Activated CD4-positive, alpha-beta T cell treated with anti-CD3 and anti-CD28 coated beads, Interleukin-2, amount 50 U/mL, for 16 hours (primary cell): ENCODE measurements at regions not wholly inside any gene's neighbourhood (a gene's known extent, or its start where the extent isn't known, plus 50 kb on each side); places are given as distances from the start of the nearest gene placed in this dataset.
"Not testable (repeated sequence)": the region's sequence is repeated elsewhere in the genome, so short reads cannot be mapped to it uniquely, and the experiment has no call there.

Experiments used
- DNase-seq: peaks from one replicate; pipeline ENCODE4 v3.0.0-alpha.2; 2020

DNA sequence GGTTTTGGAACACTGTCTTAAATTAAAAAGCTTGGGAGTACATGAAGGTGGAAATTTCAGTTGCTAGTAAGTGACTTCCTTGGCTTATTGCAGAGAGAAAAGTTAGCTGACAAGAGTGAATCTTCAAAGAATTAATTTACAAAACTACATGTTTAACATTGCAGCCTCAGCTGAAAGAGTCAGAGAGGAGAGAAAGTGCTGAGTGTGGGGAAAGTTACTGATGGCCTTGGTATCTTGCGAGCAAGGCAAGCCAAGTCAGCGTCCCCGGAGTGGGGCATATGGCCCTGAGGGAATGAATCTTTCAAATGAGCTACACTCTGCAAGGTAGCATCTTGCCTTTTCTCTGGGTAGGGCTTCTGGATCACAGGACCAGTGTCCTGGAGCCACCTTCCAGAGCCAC, 131.3 kb downstream of the LPIN1 start:
- no peak for DNase-seq

DNA sequence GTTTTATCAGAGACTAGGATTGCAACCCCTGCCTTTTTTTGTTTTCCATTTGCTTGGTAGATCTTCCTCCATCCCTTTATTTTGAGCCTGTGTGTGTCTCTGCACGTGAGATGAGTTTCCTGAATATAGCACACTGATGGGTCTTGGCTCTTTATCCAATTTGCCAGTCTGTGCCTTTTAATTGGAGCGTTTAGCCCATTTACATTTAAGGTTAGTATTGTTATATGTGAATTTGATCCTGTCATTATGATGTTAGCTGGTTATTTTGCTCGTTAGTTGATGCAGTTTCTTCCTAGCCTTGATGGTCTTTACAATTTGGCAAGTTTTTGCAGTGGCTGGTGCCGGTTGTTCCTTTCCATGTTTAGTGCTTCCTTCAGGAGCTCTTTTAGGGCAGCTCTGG, 138.8 kb downstream of the LPIN1 start:
- DNase-seq, result not testable (repeated sequence)

DNA sequence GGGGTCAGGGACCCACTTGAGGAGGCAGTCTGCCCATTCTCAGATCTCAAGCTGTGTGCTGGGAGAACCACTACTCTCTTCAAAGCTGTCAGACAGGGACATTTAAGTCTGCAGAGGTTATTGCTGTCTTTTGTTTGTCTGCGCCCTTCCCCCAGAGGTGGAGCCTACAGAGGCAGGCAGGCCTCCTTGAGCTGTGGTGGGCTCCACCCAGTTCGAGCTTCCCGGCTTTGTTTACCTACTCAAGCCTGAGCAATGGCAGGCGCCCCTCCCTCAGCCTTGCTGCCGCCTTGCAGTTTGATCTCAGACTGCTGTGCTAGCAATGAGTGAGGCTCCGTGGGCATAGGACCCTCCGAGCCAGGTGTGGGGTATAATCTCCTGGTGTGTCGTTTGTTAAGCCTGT, 140.5 kb downstream of the LPIN1 start:
- not testable (repeated sequence) for DNase-seq

DNA sequence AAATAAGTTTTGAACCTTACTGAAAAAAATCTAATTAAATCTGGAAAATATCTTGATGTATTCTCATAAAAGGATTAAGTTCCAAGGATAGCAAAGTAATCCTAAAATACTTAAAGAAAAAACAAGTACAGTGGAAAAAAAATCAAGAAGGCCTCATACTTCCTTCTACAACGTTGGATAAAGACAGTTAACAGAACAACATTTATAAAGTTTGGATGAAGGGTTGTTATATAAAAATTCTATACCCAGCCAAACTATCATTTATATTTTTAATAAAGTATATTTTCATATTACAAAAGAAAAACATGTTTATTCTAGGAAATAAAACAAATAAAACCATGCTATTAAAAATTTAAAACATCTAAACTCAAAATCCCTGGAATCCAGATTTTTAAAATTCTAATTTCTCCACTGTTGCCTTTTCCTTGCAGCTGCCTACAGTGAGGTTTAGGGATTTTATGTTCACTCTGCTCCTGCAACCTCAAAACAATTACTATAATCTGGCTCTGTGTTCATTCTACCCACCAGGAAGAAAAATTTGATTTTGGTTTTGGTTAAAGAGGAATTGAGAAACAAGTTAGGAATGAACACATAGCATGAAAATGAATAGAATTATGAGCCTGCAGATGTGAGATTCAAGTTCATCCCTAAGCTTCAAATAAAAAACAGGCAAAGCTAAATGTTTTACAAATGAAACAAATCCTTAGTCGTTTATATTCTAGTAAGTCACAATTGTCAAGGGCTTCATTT, 142.8 kb downstream of the LPIN1 start:
- DNase-seq, result no peak

DNA sequence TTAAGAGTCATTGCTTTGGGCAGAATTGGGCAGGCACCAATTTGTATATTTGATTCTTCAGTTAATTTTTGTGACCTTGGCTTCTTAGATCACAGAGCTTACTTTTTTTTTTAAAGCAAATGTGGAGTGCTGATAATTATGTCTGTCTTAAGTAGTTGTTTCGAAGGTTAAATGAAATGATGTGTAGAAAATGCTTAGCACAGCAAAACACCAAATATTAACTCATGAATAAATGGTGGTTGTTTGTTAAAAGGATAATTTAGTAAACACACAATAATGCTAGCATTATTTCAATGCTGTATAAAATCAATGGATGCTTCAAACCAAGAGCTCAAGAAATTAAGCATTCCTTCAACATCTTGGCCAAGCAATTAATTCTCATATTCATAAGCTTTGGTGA, 143.4 kb downstream of the LPIN1 start:
- no peak for DNase-seq

DNA sequence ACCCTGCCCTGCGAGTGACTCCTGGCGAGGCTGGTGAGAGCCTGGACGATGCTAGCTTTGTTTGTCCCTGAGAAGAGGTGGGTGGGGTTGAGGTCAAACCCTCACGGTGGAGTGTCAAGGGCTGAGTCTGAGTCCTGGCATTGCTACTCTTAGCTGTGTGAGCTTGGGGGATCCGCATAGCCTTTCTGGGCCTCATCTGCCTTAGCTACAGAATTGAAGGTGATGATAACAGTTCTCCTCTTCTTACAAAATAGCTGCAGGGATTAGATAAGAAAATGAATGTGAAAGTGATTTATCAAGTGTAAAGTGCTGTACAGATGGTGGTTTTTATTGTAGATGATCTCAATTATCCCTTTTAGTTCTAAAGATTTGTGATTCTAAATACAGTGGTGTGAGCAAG, 144.6 kb downstream of the LPIN1 start:
- DNase-seq, result no peak

DNA sequence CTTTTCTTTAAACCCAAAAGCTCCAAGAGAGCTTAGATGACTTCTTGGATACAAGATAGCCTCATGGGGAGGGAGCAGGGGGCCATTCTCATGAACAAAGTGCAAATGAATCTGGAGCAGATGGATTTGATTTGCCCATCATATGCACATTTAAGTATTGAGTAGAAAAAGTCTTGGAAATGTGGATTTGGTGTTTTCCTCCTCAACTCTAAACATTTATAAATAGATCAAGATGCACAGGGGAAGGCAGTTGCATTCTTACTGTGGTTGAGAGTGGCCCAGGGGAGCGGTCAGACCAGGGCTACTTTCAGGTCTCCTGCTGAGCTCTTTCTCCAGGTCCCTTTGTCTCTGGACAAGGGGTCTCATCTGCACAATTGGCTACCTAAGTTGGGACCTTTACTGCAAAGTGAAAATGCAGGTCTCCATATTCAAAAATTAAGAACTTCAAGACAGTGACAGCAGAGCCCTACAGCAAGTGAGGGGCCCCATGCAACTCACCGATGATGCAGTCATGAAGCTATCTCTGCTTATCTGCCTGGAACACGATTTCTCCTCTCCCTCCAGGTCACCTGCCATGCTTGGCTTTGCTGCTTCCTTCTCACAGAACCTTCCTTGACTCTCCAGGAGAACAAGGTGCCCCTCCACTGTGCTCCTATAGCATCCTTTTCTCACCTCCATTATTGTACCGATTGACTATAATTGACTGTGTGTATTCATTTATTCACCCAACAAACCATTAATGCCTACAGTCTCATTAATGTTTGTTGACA, 145.4 kb downstream of the LPIN1 start:
- no peak for DNase-seq

DNA sequence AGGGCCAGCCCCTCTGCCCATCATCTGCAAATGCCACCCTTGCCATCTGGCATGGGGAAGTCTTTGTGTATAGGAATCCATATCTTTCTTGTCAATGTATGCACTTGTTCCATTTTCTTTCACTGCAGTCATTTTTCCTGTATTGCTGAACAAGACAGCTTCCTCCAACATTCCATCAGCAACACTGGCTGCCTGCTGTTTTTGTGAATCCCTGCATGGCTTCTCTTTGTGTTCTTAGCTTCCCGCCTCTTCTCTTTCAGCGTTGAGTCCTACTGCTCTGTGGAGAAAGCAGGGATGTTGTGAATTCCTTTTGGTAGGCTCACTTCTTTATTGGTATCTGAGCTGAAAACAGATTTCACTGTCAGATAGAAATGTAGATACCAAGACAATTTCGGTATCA, 150.0 kb downstream of the LPIN1 start:
- DNase-seq, result no peak

DNA sequence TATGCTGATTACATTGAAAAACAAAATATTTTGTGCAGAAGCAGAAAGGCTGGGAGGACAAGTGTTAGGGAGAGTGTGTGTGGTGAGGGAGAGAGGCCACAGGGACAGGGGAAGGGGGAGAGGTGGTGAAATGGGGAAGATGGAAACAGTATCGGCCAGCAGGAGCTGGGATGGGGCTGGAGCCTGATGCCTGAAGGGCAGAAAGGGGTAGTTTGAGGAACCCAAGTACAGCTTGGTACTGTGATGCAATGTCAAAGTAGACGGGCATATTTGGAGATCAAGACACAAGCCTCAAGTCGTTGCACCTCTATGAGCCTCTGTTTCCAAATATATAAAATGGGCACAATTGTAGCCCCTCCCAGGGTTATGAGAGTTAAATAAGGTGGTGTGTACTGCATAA, 152.1 kb downstream of the LPIN1 start:
- DNase-seq, result no peak

DNA sequence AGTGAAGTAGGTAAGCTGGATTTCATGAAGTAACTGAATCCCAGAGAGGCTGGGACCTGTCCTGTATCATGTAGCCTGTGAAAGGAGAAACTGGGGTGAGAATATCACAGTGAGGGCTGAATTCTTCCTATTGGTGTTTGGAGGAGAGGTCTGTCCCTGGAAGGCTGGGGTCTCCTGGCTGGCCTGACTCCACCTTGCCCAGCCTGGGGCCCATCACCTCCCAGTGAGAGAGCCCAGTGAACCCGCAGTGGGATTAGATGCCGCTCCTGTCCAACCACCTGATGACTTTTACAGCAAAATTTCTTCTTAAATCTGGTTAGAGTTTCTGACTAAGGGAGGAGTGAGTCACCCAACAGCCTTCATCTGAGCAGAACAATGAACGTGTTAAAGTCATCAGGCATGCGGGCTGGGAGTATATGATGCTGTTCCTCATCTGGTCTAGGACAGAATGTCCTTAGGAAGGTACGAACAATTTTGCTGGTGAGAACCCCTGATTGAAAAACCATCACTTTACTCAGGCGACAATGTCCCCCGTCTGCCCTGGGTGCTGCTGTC, 152.9 kb downstream of the LPIN1 start:
- no peak for DNase-seq

DNA sequence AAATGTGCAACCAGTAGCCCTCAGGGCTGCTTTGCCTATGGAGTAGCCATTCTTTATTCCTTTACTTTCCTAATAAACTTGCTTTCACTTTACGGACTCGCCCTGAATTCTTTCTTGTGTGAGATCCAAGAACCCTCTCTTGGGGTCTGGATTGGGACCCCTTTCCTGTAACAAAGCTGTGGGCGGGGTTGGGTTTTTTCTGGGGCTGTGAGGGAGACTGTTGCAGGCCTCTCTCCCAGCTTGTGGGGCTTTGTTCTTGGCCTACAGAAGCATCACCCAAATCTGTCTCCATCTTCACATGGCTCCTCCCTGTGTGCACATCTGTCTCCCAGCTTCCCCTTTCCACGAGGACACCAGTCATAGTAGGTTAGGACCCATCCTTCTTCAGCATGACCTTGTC, 154.5 kb downstream of the LPIN1 start:
- DNase-seq, result not testable (repeated sequence)

DNA sequence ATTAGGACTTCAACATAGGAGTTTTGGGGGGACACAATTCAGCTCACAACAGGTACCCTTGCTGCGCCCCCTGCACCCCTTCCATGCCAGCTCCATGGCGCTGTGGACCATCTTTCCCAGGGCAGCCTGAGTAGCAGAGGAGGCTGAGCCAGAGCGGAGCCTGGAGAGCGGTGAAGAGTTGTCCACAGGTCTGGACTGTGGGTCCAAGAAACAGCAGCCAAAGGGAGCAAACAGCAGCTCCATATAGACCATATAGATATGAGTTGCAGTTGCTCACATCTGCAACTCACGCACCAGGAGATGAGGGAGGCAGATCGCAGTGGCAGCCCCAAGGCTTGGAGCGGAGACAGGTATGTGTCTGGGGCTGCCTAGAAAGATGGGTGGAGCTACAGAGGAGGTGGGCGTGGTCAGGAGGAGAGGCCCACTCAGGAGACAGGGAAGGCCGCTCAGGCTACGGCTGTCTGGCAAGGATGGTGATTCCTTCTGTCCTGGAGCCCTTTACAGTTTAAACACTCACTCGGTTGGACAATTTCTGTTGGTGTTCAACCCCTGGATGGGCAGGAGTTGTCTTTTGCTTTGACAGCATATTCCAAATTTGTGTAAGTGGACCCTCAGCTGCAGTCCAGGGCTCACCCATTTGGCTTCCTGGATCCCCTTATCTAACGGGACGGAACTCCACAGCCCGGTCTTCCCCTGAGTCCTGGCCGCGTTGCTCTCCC, 155.1 kb downstream of the LPIN1 start:
- no peak for DNase-seq

DNA sequence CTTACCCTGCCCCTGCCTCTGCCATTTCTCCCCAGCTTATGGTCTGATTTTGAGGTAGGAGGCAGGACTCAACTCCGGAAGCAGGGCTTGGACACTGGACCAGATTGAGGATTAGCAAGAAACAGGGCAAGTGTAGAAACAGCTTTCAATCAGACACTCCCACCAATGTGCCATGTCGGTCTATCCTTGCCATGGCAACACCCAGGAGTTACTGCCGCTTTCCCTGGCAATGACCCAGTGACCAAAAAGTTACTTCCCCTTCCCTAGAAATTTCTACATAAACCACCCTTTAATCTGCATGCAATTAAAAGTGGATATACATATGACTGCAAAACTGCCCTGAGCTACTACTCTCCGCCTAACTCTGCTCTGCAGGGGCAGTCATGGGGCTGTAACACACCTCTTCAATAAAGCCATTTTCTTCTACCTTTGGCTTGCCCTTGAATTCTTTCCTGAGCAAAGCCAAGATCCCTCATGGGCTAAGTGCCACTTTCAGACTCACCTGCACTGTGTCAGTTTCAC, 156.7 kb downstream of the LPIN1 start:
- no peak for DNase-seq

DNA sequence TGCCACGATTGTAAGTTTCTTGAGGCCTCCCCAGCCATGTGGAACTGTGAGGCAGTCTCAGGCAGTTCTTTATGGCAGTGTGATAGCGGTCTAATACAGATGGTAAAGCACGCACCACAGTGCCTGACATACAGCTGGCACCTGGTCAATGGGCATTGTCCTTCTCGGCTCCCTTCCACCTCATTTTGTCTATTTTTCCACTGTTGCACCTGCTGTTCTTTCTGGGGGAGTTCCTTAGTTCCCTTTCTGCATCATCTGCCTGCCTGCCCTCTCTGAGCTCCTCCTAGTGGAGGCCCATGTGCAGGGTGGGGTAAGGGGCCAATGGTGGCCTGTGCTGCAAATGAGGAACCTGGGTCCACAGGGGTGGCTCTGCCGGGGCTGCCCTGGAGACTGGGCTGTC, 157.6 kb downstream of the LPIN1 start:
- no peak for DNase-seq

DNA sequence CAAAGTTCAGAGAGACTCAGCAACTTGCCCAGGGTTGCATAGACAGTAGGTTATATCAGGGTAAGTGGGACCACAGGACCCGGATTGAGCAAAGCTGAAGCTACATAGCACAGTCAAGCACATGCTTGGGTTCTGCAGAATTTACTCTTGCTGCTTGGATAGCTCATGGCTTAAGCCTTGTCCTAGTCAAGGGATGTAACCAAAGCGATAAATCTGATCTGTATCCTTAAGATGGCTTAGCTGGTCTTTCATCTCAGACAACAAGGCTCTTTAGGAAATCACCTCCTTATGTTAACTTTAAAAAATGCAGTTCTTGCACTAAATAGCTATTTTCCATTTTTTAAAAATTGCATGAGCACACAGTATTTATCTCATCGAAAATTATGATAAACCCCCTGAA, 158.5 kb downstream of the LPIN1 start:
- DNase-seq, result no peak

DNA sequence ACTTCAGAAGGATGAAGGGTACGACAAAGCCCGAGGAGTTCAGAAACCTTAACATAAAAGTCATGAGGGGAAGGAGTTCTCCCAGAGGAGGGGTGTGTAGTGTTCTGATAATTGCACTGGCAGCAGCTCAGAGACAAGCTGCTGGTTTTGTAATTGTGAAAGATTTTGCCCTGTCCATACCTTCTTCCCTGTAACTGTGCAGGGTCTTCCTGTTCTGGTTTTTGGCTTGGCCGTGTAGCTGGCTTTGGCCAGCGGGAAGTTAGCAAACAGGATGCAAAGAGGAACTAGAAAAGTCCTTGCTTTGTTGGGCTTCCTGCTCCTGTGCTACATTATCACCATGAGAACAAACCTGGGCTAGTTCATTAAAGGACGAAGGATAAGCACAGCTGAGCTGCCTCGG, 160.8 kb downstream of the LPIN1 start:
- DNase-seq, result no peak

DNA sequence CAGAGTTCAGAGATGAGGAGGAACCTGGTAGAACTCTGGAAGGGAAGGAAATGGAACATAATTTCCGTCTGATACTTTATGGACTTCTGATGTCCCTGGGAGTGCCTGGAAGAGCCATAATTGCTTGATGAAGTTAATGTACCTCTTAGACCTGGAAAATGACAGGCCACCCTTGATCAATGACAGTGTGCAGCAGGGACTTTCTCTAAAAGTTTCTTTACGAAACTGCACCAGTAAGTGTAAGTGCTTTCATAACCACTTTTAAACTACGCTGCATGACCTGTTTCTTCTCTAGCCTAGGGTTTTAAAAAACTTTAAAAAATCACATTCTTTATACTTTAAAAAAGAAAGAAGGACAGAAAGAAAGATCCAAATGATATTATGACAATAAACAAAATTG, 164.5 kb downstream of the LPIN1 start:
- DNase-seq, result no peak

DNA sequence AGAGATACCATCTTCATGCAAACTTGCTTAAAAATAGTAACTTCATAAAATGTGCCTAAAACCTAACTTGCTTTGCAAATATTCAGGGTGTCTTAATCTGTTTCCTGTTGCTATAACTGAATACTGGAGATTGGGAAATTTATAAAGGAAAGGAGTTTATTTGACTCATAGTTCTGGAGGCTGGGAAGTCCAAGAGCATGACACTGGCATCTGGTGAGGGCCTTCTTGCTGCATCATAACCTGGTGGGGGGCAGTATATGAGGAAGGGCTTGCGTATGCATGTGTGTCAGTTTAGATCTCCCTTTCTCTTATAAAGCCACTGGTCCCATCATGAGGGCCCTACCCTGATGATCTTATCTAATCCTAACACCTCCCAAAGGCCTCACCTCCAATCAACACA, 166.5 kb downstream of the LPIN1 start:
- DNase-seq, result no peak

DNA sequence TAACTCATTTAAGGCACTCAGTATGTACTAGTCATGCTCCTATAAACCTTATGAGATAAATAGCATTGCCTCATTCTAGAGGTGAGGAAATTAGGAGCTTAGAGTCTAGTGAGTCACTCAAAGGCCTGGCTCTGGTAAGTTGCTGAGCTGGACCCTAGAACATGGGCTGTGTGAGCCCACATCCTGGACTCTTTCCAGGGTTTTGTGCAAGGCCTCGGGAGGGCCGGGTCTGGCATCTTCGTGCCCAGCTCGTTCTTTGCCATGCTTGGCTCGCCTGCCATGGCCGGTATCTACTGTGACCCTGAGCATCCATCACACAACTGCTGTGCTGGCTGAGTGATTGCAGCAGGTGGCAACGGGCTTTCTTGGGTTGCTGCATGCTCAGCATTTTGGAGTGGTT, 168.0 kb downstream of the LPIN1 start:
- DNase-seq, result no peak

DNA sequence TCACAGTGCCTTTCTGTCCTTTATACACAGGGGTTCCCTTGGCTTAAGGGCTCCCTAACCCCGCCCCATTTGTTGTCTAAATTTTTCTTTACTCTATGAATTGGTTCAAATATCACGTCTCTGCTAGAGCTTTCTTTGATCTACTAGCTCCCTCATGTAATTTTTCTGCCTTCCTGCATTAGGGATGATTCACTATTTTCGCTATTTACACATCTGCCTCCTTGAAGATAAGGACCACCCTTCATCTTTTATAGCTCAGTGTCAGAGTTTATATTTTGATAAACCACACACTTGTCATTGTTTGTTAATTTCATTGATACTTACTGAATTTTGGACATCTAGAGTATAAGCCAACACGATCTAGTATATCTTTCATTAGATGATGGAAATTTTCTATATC, 169.2 kb downstream of the LPIN1 start:
- no peak for DNase-seq

DNA sequence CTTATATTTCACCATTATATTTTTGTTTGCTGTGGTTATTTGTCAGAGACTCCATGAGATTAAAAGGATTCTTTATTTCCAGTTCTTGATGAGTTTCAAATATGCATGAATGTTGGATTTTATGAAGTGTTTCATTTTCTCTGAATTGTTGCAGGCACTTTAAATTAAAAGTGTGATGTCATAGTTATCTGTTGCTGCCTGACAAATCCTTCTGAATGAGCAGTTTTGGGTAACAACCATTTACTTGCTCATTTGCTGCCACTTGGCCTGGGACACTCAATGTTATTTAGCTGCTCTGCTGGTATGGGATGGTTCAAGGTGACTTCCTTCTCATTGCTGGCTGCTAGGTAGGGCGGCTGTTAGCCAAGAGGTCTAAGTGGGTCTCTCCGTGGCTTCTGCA, 173.5 kb downstream of the LPIN1 start:
- no peak for DNase-seq

DNA sequence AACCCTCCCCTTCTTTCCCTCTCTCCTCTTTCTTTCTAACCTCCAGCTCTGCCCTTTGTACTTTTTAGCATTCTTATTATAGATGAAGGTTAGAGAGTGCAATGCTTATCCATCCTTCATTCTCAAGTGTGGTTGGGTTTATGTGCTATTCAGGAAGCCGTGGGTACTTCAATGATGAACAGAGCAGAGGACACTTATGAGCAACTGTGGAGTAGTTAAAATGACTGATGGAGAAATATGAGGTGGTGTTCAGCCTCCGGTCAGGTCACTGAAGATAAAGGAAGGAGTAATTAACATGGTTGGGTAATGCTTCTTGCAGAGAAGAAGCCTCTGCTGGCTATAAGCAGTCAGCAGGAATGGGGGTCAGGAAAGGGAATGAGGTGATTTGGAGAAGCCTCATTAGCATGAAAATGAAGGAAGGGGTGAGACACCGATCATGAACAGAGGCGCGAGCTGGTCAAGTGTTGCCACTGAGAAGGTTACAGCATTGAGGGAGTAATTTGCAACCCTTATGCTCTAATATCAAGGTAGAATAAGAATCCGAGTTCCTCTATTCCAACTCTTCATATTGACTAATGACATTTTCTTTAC, 174.7 kb downstream of the LPIN1 start:
- no peak for DNase-seq

DNA sequence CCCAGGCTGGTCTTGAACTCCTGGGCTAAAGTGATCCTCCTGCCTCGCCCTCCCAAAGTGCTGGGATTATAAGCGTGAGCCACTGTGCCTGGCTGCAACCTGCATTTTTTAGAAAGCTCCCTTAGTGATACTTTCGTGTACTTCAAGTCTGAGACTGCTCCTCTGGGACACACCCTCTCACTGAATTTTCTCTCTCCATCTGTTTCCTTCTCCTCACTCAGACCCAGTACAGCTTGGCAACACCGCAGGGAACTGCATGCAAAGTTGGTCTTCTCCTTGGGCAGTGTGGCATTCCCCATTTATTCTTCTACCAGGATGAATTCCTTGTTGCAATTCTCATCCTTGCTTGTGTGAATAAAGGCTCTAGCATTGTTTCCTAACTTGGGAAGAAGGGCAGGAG, 175.9 kb downstream of the LPIN1 start:
- no peak for DNase-seq
